Inflammatory macrophage (primary cell): ENCODE measurements at regions not wholly inside any gene's neighbourhood (a gene's known extent, or its start where the extent isn't known, plus 50 kb on each side); places are given as distances from the start of the nearest gene placed in this dataset.
"Not testable (repeated sequence)": the region's sequence is repeated elsewhere in the genome, so short reads cannot be mapped to it uniquely, and the experiment has no call there.

ENCODE experiments used
- DNase-seq, 2 donors: peaks; one replicate each; pipeline ENCODE4 v3.0.0-alpha.2; 2020 to 2022

DNA sequence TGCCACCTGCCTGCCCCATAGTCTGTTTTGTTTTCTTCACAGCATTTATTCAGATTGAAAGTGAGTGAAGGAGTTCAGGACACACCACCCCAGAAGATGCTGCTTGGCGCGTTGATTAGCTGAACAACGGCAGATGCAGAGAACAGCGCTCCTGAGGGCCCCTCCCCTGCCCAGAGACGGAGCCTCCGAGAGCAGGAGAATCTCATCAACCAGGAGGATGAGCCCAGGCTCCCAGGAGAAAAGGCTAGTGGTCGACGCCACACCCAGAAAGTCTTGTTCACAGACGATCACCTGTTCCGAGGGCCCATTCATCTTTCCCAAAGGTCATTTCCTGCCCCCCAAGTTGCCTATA lies 180.4 kb upstream of the PPP1R26 start:
- DNase-seq: no peak

DNA sequence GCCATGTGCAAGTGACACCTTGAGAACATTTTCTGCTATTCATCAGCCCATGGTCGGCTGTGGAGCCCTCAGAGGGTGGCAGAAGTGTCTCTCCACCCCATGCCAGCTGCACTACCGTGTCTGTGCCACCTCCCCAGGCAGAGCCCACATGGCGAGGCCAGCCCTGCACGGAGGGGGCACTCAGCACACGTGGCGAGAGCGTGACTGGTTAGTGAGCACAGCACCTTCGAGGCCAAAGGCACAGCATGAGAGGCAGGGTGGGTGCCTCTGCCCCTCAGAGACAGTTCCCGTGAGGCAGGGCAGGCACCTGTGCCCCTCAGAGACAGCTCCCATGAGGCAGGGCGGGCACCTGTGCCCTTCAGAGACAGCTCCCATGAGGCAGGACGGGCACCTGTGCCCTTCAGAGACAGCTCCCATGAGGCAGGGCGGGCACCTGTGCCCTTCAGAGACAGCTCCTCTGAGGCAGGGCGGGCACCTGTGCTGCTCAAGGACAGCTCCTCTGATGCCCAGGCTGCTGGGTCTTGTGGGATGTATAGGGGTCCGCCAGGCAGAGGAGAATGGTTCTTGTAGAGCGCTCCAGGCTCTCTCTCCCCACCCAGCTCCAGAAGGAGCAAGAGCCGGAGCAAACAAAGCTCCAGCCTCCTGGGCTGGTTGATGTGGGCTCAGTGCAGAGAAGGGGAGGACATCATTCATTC lies 179.8 kb upstream of the PPP1R26 start:
- DNase-seq: no peak

DNA sequence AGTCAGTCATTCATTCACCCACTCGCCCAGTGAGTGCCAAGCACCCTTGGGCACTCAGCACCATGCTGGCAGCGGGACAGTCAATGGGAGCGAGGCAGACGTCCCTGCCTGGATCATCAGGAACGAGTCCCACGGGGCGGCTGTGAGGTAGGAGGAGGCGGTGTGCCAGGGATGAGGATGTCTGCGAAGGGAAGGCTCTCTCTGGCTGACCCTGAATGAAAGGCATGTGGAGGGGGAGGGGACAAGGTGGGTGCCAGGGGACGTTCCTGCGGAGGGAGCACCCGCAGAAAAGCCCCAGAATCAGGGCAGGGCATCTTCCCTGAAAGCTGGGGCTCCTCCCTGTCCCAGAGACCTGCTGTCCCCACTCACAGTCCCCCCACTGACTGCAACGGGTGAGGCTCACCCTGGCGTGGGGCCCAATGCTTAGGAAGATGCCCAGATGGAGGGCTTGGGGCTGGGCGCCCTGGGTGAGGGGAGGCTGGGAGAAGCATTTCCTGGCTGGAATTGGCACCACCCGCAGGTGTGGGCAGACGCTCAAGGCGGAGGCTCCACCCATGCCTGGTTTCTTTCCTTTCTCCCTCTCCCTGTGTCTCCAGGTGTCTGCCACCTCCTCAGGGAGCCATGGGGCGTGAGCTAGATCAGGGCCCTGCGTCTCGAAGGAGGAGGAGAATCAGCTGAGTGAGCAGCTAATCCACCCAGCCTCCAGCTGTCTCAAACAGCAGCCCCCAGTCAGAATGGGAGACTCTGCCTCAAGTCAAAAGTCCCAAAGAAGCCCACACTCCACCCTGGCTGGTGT lies 179.0 kb upstream of the PPP1R26 start:
- DNase-seq: no peak

DNA sequence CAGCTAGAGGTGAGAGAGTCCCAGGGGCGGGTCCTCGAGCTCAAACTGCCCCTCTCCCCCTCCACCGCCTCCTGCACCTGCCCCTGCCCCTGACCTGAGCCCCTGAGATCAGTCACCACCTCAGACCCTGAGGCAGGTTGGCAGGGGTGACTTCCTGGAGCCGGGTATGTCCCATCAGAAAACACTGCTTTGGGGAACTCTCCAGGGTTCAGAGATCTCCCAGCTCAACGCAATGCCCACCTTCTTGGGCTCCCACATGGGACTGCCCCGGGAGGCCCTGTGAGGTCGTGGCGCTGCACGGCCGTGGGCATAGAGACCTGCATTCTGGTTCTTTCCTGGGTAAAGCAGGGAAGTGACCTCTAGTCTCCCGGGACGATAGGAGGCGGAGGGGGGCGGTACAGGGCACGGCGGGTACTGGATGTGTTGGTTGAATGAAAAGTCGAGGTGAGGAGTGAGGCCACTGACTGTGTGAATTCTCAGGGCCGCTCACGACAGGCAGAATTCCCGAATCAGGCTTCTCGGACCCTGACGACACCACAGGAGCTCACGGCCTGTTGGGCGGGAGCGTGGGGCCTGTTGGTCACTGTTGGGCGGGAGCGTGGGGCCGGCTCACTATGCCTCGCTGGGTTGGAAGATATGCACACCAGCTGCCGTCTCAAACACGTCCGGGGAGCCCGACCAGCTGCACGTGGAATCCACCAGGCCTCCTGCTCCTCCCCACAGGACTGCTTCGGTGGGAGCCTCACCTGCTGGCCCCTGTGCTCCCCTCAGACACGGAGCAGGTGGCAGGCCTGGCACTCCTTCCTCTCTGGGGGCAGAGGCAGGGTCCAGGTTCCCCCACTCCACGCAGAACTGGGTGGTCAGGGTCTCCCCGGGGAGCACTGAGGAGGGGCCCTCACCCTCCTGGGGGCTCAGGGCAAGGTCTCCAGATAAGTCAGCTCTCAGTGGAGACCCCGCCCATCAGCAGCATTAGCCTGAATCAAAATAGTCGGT lies 178.0 kb upstream of the PPP1R26 start:
- DNase-seq: no peak

DNA sequence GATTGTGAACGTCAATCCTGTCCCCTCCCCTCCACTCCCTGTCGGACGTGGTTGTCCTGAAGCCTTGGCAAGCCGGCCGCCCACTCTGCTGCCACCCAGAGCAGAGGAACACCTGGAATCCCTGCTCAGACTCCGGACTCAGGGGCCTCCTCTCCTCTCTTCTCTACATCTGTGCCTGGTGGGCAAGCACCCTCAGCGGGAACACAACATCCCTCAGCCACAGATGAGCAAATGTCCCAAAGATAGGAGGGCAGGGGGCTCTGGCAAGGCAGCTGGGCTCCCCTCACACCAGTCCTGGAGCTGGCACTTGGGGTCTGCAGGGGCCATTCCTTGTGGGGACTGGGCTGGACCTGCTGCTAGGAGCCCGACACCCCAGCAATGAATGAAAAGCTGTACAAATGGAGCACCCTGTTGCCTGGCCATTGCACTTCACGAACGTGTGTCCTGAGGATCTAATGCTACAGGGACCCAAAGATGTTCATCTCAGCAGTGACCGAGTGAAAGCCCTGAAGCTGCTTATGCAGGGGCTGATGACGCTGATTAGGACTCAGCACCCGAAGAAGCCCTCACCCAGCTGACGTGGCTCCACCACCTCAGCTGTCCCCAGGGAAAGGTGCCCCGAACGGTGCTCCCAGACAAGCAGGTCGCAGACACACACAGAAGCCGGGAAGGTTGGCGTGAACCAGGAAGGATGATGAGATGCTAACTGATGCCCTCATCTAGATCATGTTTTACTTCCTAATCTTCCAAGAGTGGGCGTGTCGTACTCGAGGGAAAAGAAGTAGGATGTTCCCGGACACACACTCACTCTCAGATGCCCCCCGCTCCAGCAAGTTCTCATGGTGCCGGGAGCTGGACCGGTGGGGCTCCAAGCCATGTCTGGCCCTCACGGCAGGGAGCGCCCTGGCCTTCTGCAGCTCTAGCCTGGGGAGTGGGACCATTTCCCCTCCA lies 177.0 kb upstream of the PPP1R26 start:
- no peak for DNase-seq

DNA sequence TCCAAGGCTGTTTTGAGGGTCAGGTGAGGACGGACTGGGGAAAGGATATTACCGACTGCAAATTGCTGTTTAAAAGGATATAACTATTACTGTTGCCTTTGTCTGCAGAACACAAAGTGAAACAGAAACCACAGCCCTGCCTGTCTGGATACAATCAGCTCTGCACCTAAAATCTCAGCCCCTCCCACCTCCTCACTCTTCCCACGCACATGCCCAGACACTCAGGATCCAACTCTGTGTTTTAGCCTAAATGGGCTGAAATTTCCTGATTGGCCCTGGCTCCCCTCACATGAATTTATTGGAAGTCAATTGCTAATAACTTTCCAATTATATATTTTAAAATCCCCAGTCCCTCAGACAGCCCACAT lies 176.3 kb upstream of the PPP1R26 start:
- no peak for DNase-seq

DNA sequence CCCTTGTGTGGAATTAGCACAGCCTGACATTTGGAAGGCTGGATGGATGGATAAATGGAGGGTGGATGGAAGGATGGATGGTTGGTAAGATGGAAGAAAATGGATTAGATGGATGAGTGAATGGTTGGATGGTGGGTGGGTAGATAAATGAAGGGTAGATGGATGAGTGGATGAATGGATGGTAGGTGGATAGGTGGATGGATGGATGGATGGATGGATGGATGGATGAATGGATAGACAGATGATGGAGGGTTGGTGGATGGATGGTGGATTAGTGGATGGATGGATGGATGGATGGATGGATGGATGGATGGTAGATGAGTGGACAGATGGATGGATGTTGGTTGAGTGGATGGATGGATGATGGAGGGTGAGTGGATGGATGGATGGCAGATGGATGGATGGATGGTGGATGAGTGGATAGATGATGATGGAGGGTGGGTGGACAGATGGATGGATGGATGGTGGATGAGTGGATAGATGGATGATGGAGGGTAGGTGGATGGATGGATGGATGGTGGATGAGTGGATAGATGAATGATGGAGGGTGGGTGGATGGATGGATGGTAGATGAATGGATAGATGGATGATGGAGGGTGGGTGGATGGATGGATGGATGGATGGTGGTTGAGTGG lies 175.6 kb upstream of the PPP1R26 start:
- no peak for DNase-seq

DNA sequence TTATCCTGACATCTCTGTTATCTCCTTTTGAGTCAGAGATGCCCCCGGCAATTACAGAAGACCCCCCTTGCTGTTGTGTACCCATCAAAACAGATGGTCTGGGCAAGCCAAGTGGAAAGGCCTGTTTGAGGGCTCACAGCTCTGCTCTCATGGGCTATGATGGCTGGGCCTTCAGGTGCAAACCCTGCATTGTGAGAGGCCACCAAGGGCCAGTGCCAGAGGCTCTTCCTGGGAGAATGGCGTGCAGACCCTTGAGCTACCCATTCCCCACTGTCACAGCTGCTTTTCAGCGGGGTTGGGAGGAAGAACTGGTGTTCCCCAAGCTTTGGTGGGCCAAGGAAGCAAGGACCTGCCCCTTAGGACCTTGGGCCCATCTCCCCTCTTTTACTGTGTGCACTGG lies 174.7 kb upstream of the PPP1R26 start:
- no peak for DNase-seq

DNA sequence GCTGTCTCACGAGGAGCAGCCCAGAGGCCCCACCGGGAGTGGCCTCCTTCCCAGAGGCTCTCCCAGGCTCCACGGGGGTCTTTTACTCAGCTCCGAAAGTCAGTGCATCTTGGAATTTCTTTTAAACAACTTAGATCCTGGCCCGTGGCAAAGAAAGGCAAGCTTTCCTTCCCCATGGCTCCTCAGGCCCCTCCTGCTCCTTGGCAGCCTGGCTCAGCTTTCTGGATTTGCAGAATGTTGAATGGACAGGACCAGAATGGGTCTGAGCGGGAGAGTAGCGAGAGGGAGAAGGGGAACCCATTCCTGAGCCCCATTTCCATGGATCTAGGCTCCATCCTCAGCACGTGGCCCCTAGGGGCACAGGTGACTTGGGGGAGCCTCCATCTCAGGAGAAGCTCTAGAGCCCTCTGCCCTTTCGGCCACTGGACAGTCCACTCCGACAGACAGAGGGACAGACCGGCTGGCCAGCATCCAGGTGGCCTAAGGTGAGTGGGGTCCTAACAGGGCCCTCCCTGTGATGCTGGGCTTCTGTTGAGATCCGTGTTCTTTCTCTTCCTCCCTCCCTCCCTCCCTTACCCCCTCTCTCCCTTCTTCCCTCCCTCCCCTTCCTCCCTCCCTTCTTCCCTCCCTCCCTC lies 173.9 kb upstream of the PPP1R26 start:
- DNase-seq: no peak

DNA sequence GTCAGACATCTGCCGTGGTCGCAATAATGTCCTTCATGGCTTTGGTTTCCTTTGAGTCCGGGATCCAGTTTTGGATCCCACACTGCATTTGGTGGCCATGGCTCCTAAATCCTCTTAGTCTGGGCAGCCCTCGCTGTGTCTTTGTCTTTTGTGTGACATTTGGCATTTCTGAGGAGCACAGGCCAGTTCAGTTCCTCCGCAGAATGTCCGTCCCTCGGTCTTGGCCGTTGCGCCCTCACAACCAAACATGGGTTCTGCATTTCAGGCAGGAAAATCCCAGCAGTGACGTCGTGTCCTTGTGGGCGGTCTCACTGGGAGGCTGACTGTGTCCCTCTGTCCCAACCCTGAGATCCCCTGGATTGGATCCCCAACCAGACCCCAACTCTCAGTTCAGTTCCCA lies 172.9 kb upstream of the PPP1R26 start:
- no peak for DNase-seq

DNA sequence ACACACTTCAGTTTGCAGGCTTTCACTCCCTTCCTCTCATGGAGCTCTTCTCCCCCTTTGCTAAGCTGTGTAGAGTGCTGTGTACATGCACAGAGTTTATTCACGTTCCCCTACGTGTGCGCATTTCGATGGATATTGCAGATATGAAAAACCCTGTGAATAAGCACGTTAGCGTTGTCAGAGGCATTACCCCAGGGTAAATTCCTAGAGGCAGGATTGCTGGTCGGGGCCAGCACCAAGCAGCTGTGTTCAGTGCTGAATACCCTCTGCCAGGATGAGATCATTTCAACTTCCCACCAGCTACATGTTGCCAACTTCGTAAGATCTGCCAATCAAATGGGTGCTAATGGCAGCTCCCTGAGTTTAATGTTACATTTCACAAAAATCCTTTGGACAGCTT lies 172.3 kb upstream of the PPP1R26 start:
- DNase-seq: no peak

DNA sequence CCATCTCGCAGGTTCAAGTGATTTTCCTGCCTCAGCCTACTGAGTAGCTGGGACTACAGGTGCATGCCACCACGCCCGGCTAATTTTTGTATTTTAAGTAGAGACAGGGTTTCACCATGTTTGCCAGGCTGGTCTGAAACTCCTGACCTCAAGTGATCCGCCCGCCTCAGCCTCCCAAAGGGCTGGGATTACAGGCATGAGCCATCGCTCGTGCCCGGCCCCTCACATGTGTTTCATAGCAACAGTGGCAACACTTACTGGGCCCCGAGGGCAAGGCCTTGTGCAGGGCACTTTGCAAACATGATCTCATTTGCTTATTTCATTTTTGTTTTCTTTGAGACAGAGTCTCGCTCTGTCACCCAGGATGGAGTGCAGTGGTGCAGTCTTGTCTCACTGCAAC lies 171.7 kb upstream of the PPP1R26 start:
- not testable (repeated sequence) for DNase-seq

DNA sequence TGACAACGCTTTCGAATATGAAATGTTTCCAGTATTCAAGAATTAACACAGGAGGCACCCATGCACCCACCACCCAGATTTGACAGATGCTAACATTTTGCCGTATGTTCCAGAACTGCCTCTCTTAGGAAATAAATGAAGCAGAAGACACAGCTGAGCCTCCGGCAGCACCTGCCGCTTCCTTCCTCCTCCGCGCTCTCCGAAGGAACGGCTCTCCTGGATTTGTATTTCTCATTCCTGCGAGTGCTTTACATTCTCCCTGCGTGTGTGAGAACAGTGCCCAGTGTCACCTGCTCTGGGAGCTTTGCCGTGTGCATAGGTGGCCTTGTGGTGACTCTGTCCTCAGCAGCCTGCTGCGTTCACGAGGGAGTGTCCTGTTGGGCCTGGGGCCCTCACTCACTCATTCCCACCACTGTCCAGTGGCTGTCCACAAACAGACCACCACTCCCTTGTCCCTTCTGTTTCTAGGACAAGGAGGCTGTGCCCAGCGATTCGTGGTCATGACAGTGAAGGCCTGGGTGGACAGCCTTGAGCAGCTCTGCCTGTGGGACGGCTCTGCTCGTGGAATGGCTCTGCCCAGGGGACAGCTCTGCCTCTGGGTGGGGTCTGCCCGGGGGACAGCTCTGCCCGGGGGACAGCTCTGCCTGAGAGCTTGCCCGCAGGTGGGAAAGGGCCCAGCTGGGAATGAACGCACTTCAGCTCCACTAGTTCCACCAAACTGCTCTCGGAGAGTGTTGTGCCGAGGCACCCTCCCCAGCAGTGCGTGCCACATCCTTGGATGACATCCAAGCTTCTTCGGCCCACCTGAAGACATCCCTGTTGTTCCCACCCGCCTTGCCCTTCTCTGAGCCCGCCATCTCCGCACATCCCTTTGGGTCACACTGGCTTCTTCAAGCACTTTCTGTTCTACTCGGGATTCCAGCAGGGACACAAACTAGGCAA lies 170.5 kb upstream of the PPP1R26 start:
- DNase-seq: no peak

DNA sequence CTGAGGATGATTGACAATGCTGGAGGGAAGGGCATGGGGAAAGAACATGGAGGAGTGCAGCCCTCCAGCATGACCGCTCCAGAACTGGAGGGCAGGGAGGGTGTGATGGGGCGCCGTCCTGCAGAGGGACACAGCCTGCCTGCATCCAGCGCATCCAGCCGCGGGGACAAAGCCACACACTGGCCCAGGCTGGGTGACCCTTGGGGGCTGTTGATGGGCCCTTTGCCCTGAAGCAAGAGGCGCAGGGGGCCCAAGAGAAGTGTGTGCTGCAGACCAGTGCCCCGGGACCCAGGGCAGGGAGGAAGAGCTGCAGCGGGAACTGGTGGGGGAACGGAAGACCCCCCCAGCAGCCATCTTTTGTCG lies 169.8 kb upstream of the PPP1R26 start:
- no peak for DNase-seq

DNA sequence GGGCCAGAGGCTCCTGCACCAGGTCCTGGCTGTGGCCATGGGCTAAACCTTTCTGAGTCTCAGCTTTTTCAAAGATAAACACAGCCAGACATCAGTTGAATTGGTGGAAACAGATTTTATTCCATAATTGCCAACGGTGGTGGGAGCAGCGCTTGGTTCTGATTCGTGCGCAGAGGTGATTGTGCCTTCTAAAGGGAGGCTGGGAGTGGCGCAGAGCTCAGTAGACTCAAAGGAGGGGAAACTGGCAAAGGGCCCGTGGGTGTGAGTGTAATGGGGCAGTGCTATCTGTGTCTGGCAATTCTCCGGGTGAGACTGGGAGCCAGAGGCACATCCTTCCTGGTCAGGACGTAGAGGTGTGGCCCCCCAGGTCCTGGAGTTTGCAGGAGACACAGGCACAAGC lies 169.4 kb upstream of the PPP1R26 start:
- no peak for DNase-seq

DNA sequence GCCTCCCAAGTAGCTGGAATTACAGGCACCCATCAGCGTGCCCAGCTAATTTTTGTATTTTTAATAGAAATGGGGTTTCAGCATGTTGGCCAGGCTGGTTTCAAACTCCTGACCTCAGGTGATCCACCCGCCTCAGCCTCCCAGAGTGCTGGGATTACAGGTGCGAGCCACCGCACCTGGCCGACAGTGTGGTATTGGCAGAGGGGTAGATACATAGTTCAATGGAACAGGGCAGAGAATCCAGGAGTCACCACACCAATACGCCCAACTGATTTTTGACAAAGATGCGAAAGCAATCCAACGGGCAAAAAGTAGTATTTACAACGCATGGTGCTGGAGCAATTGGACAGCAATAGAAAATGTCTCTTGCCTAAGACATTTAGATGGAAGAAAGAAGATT lies 164.0 kb upstream of the PPP1R26 start:
- no peak for DNase-seq

DNA sequence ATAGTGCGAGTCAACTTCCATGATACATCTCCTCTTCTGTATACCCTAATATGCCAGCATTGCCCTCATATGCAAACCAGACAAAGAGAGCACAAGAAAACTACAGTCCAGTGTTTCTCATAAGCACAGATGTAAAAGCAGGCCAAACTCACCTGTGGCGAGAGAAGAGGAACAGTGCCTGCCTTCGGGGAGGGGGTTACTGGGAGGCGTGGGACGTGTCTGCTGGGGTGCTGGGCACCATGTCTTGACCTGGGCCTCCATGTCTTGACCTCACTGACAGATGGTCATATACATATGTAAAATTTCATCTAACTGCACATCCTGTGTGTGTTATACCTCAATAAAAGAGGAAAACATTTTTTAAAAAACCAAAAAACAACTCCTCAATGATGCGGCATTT lies 159.3 kb upstream of the PPP1R26 start:
- no peak for DNase-seq

DNA sequence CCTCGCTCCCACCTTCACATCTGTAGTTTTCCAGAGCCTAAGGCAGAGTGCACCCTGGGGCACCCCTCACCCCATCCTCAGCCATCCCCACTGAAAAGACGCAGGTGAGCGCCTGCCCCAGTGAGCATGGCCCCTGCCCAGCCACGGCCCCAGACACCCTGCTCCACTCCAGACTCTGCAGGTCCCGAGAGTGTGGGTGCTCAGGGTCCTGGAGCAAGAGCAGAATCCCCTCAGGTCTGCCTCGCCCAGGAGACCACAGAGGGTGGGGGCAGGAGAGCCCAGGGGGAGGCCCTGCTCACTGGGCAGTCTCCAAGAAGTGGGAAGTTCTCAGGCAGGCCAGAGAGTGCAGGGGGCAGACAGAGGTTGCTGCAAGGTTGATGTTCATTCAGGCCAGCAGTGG lies 158.6 kb upstream of the PPP1R26 start:
- no peak for DNase-seq

DNA sequence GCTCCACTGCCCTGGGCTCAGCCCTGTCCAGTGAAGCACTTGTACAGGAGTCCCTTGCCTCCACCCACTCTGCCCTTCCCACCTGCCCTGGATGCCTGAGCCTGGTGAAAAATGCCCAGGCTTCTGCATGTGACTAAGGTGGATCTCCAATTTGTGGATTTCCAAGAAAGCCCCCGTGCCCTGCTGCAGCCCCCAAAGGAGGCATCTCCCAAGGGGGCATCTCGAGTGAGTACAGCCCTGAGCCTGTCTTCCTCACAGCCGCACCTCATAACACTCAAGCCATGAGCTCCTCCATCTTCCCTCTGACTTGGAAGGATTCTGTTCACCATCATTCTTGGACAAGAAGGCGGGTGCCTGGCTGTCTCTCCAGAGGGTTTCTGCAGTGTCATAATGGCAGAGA lies 158.0 kb upstream of the PPP1R26 start:
- no peak for DNase-seq

DNA sequence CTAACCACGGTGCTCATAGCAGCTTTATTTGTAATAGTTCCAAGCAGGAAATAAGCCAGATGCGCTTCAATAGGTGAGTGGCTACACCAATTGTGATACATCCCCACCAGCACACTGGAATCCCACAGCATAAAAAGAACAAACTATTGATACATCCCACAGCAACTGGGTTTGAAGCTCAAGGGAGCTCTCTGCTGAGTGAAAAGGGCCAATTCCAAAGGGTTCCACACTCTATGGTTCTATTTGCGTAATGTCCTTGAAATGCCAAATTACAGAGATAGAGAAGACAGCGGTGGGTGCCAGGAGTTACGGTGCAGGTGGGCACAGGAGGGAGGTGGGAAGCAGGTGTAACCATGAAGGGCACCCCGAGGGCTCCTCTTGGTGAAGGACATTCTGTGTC lies 155.3 kb upstream of the PPP1R26 start:
- DNase-seq: no peak
